Esophagus (tissue), 2 donors: ENCODE measurements at regions not wholly inside any gene's neighbourhood (a gene's known extent, or its start where the extent isn't known, plus 50 kb on each side); places are given as distances from the start of the nearest gene placed in this dataset.

Experiments used
- H3K27ac ChIP-seq, 2 donors: one replicate each; pipeline ENCODE4 v1.5.1; 2013; ENCODE audit warnings: low read depth in 2 of 2, mild to moderate bottlenecking in 2 of 2, inconsistent platforms in 1 of 2, low read length in 1 of 2, moderate library complexity in 1 of 2
- H3K27me3 ChIP-seq, 2 donors: one replicate each; pipeline ENCODE4 v1.6.1; 2013; ENCODE audit warnings: low read length in 2 of 2, control low read depth in 1 of 2, mild to moderate bottlenecking in 1 of 2; ENCODE audit not compliant: insufficient read depth in 2 of 2, control insufficient read depth in 1 of 2
- H3K36me3 ChIP-seq, 2 donors: one replicate each; pipeline ENCODE4 v1.6.1; 2013; ENCODE audit warnings: low read length in 1 of 2; ENCODE audit not compliant: control insufficient read depth in 2 of 2, insufficient read depth in 2 of 2
- H3K4me1 ChIP-seq, 2 donors: one replicate each; pipeline ENCODE4 v1.6.1; 2013; ENCODE audit warnings: low read length in 1 of 2; ENCODE audit not compliant: control insufficient read depth in 2 of 2, insufficient read depth in 2 of 2
- H3K4me3 ChIP-seq, 2 donors: one replicate each; pipeline ENCODE4 v1.5.1; 2013; ENCODE audit warnings: low read length in 2 of 2, mild to moderate bottlenecking in 2 of 2, low read depth in 1 of 2, moderate library complexity in 1 of 2
- H3K9me3 ChIP-seq, 2 donors: one replicate each; pipeline ENCODE4 v1.6.1; 2013; ENCODE audit warnings: mild to moderate bottlenecking in 2 of 2, low read depth in 1 of 2, low read length in 1 of 2, moderate library complexity in 1 of 2; ENCODE audit not compliant: control insufficient read depth in 2 of 2, insufficient read depth in 1 of 2
- WGBS, 2 donors: extraction: QIAGEN DNeasy Blood & Tissue Kit; methylation state at CpG; one replicate each; pipeline ENCODE4 v1.1.7; 2013; 5-methylcytosine and 5-hydroxymethylcytosine counted together
- donor health status: healthy with polysubstance abuse.
- donor health status: Bipolar disorder and iron deficiency.

- 66 to 74% methylated on average over 14 of the region's 14 CpGs for WGBS, 2 donors
- Histone ChIP-seq H3K27ac (no peak overlapping the region), H3K27me3 (no peaks in the 10 kb centered on the region)
Observed at GRCh38 chr20:40470445-40471260, 218.4 kb downstream of the MAFB start.

GRCh38 chr20:40468759-40469158, 220.3 kb downstream of the MAFB start:
- 92 to 94% methylated on average over 3 of the region's 3 CpGs for WGBS, 2 donors
- H3K27ac ChIP-seq: no peak overlapping the region

More at GRCh38 chr20:40470445-40471260, 218.4 kb downstream of the MAFB start:
- Histone ChIP-seq H3K9me3 (no peaks in the 10 kb centered on the region), H3K4me3 (no peak overlapping the region), H3K4me1 (peaks cover 0 to 2% of the 10 kb centered on the region in 2 donors), H3K36me3 (no peaks in the 10 kb centered on the region)

DNA sequence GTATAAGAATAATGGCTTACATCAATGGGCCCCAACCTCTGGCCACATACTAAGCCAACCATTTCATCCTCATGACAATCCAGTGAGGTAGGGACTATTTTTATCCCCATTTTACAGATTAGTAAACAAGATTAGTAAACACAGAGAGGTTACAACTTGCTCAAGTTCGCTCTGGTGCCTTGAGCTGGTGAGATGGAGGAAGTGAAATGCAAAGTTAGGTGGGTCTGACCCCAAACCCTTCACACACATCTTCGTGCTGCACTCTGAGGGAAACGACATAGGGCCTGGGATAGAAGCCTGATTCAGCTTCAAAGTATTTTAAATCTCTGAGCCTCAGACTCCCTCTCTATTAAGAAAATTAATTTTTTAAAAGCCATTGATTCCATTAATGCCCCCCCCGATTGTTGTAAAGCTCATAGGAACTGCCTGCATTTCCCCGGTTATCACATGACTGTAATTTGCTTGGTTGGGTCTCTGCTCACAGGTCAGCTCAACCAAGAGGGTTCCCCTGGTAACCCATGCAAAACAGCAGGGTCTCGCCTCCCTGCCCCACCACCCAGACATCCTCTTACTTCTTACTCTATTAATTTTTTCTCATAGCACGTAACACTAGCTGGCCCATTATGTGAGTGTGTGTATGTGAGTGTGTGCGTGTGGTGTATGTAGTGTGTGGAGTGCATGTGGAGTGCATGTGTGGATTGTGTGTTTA, 221.2 kb downstream of the MAFB start:
- 89 to 92% methylated on average over 8 of the region's 8 CpGs for WGBS, 2 donors
- H3K9me3 ChIP-seq: no peaks in the 10 kb centered on the region
- no peak overlapping the region for H3K27ac ChIP-seq

More at GRCh38 chr20:40468759-40469158, 220.3 kb downstream of the MAFB start:
- Histone ChIP-seq H3K27me3 (no peaks in the 10 kb centered on the region), H3K4me1 (peaks cover 0 to 2% of the 10 kb centered on the region in 2 donors), H3K4me3 (no peak overlapping the region), H3K9me3 (no peaks in the 10 kb centered on the region), H3K36me3 (no peaks in the 10 kb centered on the region)

DNA sequence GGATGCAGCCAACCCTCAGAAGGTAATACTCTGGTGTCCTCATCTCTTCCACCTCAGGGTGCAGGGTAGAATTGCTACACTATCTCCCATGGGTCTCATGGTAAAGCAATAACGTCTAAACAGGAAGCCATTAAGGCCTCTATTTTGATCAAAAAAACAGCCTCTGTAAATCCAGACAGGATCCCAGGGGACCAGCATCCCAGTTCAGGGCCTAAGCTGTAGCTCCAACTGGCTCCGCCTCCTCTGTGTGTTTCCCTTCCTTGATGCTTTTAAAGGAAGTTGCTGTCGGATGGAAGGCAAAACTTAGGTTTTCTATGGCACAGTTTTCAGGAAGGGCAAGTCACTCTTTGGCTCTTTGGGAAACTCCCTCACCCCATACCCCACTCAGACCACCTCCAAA, 222.0 kb downstream of the MAFB start:
- peaks cover 0 to 2% of the 10 kb centered on the region in 2 donors for H3K4me1 ChIP-seq

More for the DNA sequence above, 221.2 kb downstream of the MAFB start:
- Histone ChIP-seq H3K36me3 (no peaks in the 10 kb centered on the region), H3K4me1 (peaks cover 0 to 2% of the 10 kb centered on the region in 2 donors), H3K4me3 (no peak overlapping the region), H3K27me3 (no peaks in the 10 kb centered on the region)

GRCh38 chr20:40464731-40465208, 224.3 kb downstream of the MAFB start:
- H3K27me3 ChIP-seq: no peaks in the 10 kb centered on the region
- H3K4me3 ChIP-seq: no peak overlapping the region
- no peaks in the 10 kb centered on the region for H3K36me3 ChIP-seq
- peaks cover 0 to 2% of the 10 kb centered on the region in 2 donors for H3K4me1 ChIP-seq
- H3K27ac ChIP-seq: no peak overlapping the region
- 95 to 96% methylated on average over 2 of the region's 2 CpGs for WGBS, 2 donors
- H3K9me3 ChIP-seq: no peaks in the 10 kb centered on the region

More for the DNA sequence above, 222.0 kb downstream of the MAFB start:
- Histone ChIP-seq H3K36me3 (no peaks in the 10 kb centered on the region), H3K4me3 (no peak overlapping the region), H3K27ac (peak overlapping the region in 1 of 2 donors; percentile 2), H3K27me3 (no peaks in the 10 kb centered on the region), H3K9me3 (no peaks in the 10 kb centered on the region)
- WGBS, 2 donors: 69 to 72% methylated on average over 3 of the region's 3 CpGs

DNA sequence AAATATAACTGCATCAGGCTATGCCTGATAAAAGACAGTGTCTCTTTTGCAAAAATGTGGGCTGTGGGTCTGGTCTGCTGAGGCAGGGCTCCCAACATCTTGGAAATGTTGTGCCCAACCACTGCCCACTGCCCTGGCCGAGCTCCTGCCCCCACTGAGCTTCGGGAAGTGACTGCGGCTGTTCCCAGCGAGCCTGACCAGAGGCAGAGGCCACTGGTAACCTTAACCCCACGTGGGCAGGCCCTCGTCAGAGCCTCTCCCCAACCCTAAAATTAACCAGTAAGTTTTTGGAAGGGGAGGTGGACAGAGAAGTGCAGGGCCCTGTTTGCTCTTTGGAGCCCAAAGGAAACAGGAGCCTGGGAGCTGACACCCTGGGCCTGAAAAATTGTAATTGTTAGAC, 225.9 kb downstream of the MAFB start:
- peaks cover 0 to 2% of the 10 kb centered on the region in 2 donors for H3K4me1 ChIP-seq
- no peaks in the 10 kb centered on the region for H3K36me3 ChIP-seq
- H3K27me3 ChIP-seq: no peaks in the 10 kb centered on the region
- H3K27ac ChIP-seq: no peak overlapping the region
- H3K4me3 ChIP-seq: no peak overlapping the region
- H3K9me3 ChIP-seq: no peaks in the 10 kb centered on the region
- 73% methylated on average over 6 of the region's 6 CpGs for WGBS, 2 donors

DNA sequence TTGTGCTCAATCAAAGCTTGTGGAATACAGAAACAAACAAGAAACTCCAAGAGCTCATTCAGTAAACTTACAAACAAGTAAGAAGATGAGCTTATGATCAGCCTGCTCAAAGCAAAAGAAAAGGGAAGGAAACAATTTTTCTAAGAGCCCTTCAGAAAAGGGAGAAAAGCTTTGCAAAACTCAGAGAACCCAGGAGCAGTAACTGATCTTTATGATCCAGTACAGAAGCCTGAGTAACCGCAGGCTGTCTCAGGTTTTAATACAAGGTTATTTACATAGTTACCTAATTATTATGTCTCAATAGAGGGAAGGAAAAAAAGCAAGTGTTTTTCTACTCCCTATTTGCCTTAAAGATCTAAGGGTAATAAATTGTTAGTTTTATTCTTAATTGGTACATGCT, 226.5 kb downstream of the MAFB start:
- H3K36me3 ChIP-seq: no peaks in the 10 kb centered on the region
- no peak overlapping the region for H3K27ac ChIP-seq
- H3K9me3 ChIP-seq: no peaks in the 10 kb centered on the region
- WGBS, 2 donors: 56 to 63% methylated on average over 1 of the region's 1 CpG
- H3K27me3 ChIP-seq: no peaks in the 10 kb centered on the region
- H3K4me1 ChIP-seq: peaks cover 0 to 2% of the 10 kb centered on the region in 2 donors
- no peak overlapping the region for H3K4me3 ChIP-seq

DNA sequence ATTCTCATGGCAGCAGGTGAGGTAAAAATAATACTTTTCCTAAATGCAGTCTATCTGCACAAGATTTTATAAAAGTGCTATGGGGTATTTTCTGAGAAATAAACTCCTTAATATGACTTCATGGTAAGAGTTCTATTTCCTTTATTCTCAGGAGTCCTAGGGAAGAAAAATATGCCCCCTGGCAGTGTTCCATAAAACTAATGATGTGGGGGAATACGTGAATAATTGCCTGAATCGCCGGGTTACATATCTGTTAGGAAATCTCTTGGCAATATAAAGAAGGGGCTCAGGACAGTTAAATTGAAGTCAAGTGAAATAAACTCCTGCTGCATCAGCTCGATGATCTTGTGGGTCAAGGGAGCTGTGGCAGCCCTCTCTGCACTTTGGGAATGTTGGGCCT, 229.7 kb downstream of the MAFB start:
- Histone ChIP-seq H3K36me3 (no peaks in the 10 kb centered on the region), H3K27ac (no peak overlapping the region), H3K9me3 (no peaks in the 10 kb centered on the region), H3K4me3 (no peak overlapping the region), H3K4me1 (no peaks in the 10 kb centered on the region), H3K27me3 (no peaks in the 10 kb centered on the region)
- WGBS, 2 donors: 71 to 76% methylated on average over 4 of the region's 4 CpGs

DNA sequence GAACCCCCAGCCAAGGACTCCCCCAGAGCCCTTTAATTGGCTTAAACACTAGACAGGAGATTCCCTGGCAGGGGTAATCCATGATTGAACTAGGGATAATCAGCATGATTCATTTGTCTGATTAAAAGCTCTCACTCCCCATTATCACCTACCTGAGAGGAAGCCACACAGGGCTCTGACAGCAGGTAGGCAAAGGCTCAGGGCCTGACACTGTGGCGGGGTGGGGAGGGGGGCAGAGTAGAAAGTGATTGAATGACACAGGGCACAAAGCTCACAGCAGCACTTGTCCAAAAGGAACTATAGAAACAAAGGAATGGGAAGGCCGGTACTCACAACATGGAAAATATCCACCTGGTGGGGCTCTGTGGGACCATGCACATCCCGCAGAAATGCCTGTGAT, 231.6 kb downstream of the MAFB start:
- Histone ChIP-seq H3K27ac (no peak overlapping the region), H3K4me1 (no peaks in the 10 kb centered on the region), H3K9me3 (no peaks in the 10 kb centered on the region), H3K27me3 (no peaks in the 10 kb centered on the region), H3K36me3 (no peaks in the 10 kb centered on the region), H3K4me3 (no peak overlapping the region)
- 79 to 81% methylated on average over 3 of the region's 3 CpGs for WGBS, 2 donors
